VCaP (cell line): ENCODE measurements at regions not wholly inside any gene's neighbourhood (a gene's known extent, or its start where the extent isn't known, plus 50 kb on each side); places are given as distances from the start of the nearest gene placed in this dataset.

Experiments used
- H3K27ac ChIP-seq: fragments of 450-650 bp; 2 replicates; pipeline ENCODE4 v1.5.1; 2017
- CTCF ChIP-seq: fragments of 450-650 bp; conservative IDR thresholded peaks from 2 replicates; pipeline ENCODE4 v1.5.1; 2017; ENCODE audit warnings: mild to moderate bottlenecking, moderate library complexity

GRCh38 chr6:14589175-14589574, 471.6 kb downstream of the CD83 start:
- H3K27ac ChIP-seq = no peak overlapping the region
- TF ChIP-seq CTCF = no peak

GRCh38 chr6:14590586-14590985, 473.0 kb downstream of the CD83 start:
- TF ChIP-seq CTCF = no peak
- H3K27ac ChIP-seq = no peak overlapping the region

- no peak for TF ChIP-seq CTCF
Observed at GRCh38 chr6:14591998-14592397, 474.4 kb downstream of the CD83 start.

GRCh38 chr6:14593286-14593685, 475.7 kb downstream of the CD83 start:
- TF ChIP-seq CTCF = no peak
- no peak overlapping the region for H3K27ac ChIP-seq

More at GRCh38 chr6:14591998-14592397, 474.4 kb downstream of the CD83 start:
- H3K27ac ChIP-seq = no peak overlapping the region

- TF ChIP-seq CTCF = no peak
- H3K27ac ChIP-seq = no peak overlapping the region
Observed at GRCh38 chr6:14595751-14596150, 478.2 kb downstream of the CD83 start.

- H3K27ac ChIP-seq = no peak overlapping the region
- no peak for TF ChIP-seq CTCF
Observed at GRCh38 chr6:14596410-14596809, 478.8 kb downstream of the CD83 start.

GRCh38 chr6:14597090-14597489, 479.5 kb downstream of the CD83 start:
- TF ChIP-seq CTCF = no peak
- H3K27ac ChIP-seq = no peak overlapping the region
